ENCODE measurements at regions not wholly inside any gene's neighbourhood (a gene's known extent, or its start where the extent isn't known, plus 50 kb on each side); places are given as distances from the start of the nearest gene placed in this dataset.

GRCh38 chr16:51884773-51885172 is 662.2 kb downstream of the TOX3 start (continued):
- no peak for TF ChIP-seq CTCF (IDR thresholded peaks at IDR 0.05 in 2 of 3, conservative IDR thresholded peaks at IDR 0.05 in 1 of 3; ENCODE audit: borderline replicate concordance in 1 of 3, insufficient read depth in 1 of 3, low read depth in 2 of 3, low read length in 2 of 3)
- TF ChIP-seq FOSL1 (IDR thresholded peaks at IDR 0.05; ENCODE audit: low read depth): no peak
- no peak for TF ChIP-seq JUND (IDR thresholded peaks at IDR 0.05)
- TF ChIP-seq SRF (IDR thresholded peaks at IDR 0.05; ENCODE audit: low read depth): no peak
- no peak for TF ChIP-seq ZFX (IDR thresholded peaks at IDR 0.05)
- no peak for TF ChIP-seq SP1 (IDR thresholded peaks at IDR 0.05; ENCODE audit: low read depth)

- no peak for DNase-seq (ENCODE audit: low read depth, low spot score)
- RAD21 ChIA-PET (ENCODE audit: low non-redundant PET in 1 of 2, low total read pairs in 2 of 2, uncharacterized antibody in 2 of 2, unreplicated experiment in 2 of 2): no interaction called here
- TF ChIP-seq FOSL1 (IDR thresholded peaks at IDR 0.05; ENCODE audit: low read depth): no peak
- no peak for TF ChIP-seq CTCF (IDR thresholded peaks at IDR 0.05 in 2 of 3, conservative IDR thresholded peaks at IDR 0.05 in 1 of 3; ENCODE audit: borderline replicate concordance in 1 of 3, insufficient read depth in 1 of 3, low read depth in 2 of 3, low read length in 2 of 3)
- no peak for TF ChIP-seq YY1 (IDR thresholded peaks at IDR 0.05; ENCODE audit: extremely low read depth, insufficient replicate concordance, low read depth, low read length)
- TF ChIP-seq POLR2A (IDR thresholded peaks at IDR 0.05; ENCODE audit: borderline replicate concordance, extremely low read depth, insufficient read depth, insufficient read length): no peak
- TF ChIP-seq SIN3A (IDR thresholded peaks at IDR 0.05; ENCODE audit: low read depth): no peak
- TF ChIP-seq MAX (IDR thresholded peaks at IDR 0.05): no peak
- no peak for TF ChIP-seq ATF3 (IDR thresholded peaks at IDR 0.05)
- TF ChIP-seq ZFX (IDR thresholded peaks at IDR 0.05): no peak
- TF ChIP-seq, protein P1, sequence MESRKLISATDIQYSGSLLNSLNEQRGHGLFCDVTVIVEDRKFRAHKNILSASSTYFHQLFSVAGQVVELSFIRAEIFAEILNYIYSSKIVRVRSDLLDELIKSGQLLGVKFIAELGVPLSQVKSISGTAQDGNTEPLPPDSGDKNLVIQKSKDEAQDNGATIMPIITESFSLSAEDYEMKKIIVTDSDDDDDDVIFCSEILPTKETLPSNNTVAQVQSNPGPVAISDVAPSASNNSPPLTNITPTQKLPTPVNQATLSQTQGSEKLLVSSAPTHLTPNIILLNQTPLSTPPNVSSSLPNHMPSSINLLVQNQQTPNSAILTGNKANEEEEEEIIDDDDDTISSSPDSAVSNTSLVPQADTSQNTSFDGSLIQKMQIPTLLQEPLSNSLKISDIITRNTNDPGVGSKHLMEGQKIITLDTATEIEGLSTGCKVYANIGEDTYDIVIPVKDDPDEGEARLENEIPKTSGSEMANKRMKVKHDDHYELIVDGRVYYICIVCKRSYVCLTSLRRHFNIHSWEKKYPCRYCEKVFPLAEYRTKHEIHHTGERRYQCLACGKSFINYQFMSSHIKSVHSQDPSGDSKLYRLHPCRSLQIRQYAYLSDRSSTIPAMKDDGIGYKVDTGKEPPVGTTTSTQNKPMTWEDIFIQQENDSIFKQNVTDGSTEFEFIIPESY (IDR thresholded peaks at IDR 0.05; ENCODE audit: extremely low read depth, insufficient replicate concordance, low read length): no peak
- TF ChIP-seq, protein P2, sequence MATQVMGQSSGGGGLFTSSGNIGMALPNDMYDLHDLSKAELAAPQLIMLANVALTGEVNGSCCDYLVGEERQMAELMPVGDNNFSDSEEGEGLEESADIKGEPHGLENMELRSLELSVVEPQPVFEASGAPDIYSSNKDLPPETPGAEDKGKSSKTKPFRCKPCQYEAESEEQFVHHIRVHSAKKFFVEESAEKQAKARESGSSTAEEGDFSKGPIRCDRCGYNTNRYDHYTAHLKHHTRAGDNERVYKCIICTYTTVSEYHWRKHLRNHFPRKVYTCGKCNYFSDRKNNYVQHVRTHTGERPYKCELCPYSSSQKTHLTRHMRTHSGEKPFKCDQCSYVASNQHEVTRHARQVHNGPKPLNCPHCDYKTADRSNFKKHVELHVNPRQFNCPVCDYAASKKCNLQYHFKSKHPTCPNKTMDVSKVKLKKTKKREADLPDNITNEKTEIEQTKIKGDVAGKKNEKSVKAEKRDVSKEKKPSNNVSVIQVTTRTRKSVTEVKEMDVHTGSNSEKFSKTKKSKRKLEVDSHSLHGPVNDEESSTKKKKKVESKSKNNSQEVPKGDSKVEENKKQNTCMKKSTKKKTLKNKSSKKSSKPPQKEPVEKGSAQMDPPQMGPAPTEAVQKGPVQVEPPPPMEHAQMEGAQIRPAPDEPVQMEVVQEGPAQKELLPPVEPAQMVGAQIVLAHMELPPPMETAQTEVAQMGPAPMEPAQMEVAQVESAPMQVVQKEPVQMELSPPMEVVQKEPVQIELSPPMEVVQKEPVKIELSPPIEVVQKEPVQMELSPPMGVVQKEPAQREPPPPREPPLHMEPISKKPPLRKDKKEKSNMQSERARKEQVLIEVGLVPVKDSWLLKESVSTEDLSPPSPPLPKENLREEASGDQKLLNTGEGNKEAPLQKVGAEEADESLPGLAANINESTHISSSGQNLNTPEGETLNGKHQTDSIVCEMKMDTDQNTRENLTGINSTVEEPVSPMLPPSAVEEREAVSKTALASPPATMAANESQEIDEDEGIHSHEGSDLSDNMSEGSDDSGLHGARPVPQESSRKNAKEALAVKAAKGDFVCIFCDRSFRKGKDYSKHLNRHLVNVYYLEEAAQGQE (IDR thresholded peaks at IDR 0.05; ENCODE audit: low read depth): no peak
- TF ChIP-seq RAD21 (IDR thresholded peaks at IDR 0.05; ENCODE audit: low read depth): no peak
- TF ChIP-seq SP1 (IDR thresholded peaks at IDR 0.05; ENCODE audit: low read depth): no peak
These were observed 665.2 kb downstream of the TOX3 start for GRCh38 chr16:51881731-51882130.

More at GRCh38 chr16:51881731-51882130, 665.2 kb downstream of the TOX3 start:
- CTCF ChIA-PET: no interaction called here
- H3K4me1 ChIP-seq (ENCODE audit: control insufficient read depth in 1 of 2, insufficient read depth in 2 of 2, low read length in 2 of 2): no peaks in the 10 kb centered on the region
- H3K4me3 ChIP-seq (replicated peaks in 1 of 2; ENCODE audit: low read depth in 1 of 2, low read length in 2 of 2): no peak overlapping the region
- no peaks in the 10 kb centered on the region for H3K79me2 ChIP-seq (ENCODE audit: insufficient read depth, low read length)
- no peaks in the 10 kb centered on the region for H4K20me1 ChIP-seq (ENCODE audit: insufficient read depth)
- H3K27ac ChIP-seq (ENCODE audit: low read depth, low read length): no peak overlapping the region
- no peak for ATAC-seq
- no peaks in the 10 kb centered on the region for H3K9me2 ChIP-seq (ENCODE audit: insufficient read depth)
- BruUV-seq (replicated peaks): no TSS peak
- peaks cover 8 to 18% of the 10 kb centered on the region in 2 experiments; a peak in 2 of 4 replicates for H3K9me3 ChIP-seq (ENCODE audit: control insufficient read depth in 1 of 2, insufficient read depth in 1 of 2, low read depth in 1 of 2, low read length in 2 of 2)
- no peak overlapping the region for H2AFZ ChIP-seq (ENCODE audit: low read depth, low read length, poor library complexity, severe bottlenecking)
- H3K4me2 ChIP-seq (ENCODE audit: low read length): no peak overlapping the region
- intact Hi-C loops (cut with micrococcal nuclease): no loop called here
- no peak overlapping the region for H3K9ac ChIP-seq (ENCODE audit: low read length)
- POLR2A ChIA-PET: no interaction called here
- no peaks in the 10 kb centered on the region for H3K27me3 ChIP-seq (ENCODE audit: insufficient read depth, low read length)
- H3K36me3 ChIP-seq (ENCODE audit: control insufficient read depth in 1 of 2, insufficient read depth in 2 of 2, low read length in 2 of 2): no peaks in the 10 kb centered on the region
